GM18517 (cell line): ENCODE measurements at regions not wholly inside any gene's neighbourhood (a gene's known extent, or its start where the extent isn't known, plus 50 kb on each side); places are given as distances from the start of the nearest gene placed in this dataset.

Source experiments
- ATAC-seq: cut with Tn5 transposase; IDR thresholded peaks from one replicate; pipeline ENCODE4 v1.9.1; 2021; ENCODE audit warnings: mild to moderate bottlenecking, moderate library complexity; ENCODE audit not compliant: unreplicated experiment

- no peak for ATAC-seq
Measured at GRCh38 chr2:39609917-39610316, 55.8 kb upstream of the TMEM178A start.

- no peak for ATAC-seq
Measured at GRCh38 chr2:39615675-39616074, 50.0 kb upstream of the TMEM178A start.
